HG02852 (cell line): ENCODE measurements at regions not wholly inside any gene's neighbourhood (a gene's known extent, or its start where the extent isn't known, plus 50 kb on each side); places are given as distances from the start of the nearest gene placed in this dataset.

ENCODE experiments used
- ATAC-seq: cut with Tn5 transposase; IDR thresholded peaks from one replicate; pipeline ENCODE4 v1.9.1; 2021; ENCODE audit warnings: mild to moderate bottlenecking, moderate library complexity; ENCODE audit not compliant: unreplicated experiment

DNA sequence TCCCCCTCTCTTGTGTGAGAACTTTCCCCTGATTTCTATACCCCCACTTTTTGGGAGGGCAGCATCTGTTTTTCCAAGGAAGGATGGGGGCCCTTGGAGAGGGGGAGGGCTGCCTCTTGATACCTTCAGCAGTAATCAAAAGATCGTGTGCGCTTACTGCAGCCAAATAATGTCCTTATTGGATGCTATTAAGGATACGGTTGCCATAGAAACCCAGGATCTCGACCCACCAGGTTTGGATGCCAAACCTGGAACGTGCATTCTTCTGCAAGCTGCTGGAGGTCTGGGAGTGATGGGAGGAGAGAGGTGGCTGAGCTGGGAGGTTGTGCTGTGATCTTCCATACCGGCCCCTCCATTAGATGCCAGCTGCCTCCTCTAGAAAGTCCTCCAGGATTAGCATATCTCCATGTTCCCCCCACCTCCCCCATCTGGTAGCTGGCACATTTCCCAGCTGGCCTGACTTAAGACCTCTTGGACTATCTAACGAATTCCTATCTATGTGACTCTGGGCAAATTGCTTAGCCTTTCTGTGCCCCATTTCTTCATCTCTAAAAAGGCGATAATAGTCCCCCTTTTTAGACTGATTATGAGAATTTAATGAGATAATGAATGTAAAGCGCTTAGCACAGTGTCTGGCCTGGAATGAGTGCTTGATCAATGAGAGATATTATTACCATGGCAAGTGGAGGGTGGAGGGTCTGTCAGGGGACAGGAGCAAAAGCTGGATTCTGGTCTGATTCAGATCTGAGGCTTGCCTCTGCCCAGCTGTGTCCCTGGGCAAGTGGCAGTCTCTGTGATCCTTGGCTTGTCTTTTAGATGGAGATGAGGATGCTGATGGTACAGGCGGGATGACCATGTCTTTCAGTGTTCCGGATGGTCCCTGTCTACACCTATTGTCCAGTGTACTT, 78.5 kb upstream of the PCBD1 start:
- ATAC-seq, result no peak

DNA sequence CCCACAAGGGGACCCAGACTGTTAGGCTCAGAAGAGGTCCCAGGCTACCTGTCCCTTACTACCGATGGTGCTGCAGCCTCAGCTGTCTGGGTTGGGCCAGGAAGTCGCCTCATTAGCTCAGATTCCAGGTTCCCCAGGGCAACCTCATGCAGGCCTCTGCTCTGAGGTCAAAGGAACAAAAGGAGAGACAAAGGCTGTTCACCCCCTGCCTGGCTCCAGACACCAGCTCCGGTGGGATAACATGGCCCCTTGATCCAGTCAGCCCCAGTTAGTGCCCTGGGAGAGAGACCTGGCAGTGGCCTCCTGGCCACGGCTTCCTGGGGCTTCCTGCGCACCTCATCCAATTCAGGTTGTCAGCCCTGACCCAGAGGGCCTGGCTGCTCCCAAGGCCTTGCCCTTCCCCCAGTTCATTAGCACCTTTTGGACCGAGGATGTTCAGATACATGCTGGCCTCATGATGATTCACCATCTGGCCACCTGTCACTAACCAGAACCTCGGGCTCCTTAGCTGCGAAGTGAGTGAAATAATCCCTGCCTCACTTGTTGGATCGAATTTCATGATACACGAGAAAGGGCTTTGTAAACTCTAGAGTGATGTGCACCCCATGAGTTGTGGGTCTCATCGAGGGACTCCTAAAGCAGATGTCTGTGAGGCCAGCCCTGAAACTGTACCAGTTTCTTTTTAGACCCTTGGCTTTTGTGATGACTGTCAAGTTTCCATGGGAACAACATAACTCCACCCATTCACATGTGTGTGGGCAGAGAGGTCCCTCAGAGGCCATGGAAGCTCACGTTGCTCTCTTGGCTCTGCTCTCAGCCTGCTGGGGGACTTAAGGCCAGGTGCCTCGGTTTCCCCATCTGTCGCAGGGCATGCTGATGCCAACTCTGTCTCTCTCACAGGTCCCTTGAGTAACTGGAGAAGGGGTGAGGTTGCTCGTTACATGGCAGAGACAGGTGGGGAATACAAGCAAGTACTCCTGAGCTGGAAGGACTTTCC, 79.5 kb upstream of the PCBD1 start:
- peak; percentile 83 for ATAC-seq

DNA sequence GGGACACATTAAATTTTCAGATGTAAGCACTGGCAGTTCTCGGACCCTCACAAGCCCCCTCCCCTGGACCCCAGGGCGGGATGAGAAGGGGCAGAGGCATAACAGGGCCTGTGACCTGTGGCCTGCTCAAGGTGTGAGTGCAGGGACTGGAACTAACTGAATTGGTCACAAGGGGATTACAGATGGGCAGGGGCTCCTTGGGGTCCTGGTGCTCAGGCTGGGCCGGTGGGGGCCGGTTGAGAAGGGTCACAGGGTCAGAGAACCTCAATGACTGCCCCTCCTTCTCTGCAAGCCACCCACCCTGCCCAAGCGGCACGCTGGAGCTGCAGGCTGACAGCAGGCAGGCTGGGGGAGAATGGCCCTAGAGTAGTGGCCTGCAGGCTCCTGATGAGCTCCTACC, 80.8 kb upstream of the PCBD1 start:
- ATAC-seq, result no peak

DNA sequence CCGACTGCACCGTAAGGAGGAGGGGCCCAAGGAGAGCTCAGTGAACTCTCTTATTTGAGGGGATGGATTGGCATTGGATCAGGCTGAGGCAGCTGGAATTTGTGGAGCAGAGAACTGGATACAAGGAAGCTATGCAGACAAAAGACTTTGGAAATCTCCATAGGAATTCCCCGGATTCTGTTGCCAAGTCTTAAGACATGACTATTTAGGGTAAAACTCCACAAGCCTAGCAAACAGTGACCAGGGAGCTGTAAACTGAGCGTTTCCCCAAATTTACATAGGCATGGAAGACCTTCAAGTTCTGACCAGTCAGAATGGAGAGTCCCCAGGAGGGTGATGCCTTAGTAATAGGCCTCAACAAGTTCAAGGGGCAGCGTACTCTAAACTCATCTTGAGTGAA, 82.5 kb upstream of the PCBD1 start:
- ATAC-seq, result no peak

DNA sequence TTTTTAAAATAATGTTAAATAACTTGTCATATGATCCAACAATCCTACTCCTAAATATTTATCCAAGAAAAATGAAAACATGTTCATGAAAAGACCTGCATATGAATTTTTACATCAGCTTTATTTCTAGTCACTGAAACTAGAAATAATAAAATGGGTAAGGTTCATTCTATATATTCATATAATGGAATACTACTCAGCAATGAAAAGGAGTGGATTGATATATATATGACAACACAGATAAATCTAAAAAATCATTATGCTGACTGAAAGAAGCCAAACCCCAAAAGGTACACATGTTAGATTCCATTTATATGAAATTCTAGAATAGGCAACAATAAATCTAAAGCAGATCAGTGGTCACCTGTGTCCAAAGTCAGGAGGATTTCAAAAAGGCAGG, 84.9 kb upstream of the PCBD1 start:
- ATAC-seq, result no peak

DNA sequence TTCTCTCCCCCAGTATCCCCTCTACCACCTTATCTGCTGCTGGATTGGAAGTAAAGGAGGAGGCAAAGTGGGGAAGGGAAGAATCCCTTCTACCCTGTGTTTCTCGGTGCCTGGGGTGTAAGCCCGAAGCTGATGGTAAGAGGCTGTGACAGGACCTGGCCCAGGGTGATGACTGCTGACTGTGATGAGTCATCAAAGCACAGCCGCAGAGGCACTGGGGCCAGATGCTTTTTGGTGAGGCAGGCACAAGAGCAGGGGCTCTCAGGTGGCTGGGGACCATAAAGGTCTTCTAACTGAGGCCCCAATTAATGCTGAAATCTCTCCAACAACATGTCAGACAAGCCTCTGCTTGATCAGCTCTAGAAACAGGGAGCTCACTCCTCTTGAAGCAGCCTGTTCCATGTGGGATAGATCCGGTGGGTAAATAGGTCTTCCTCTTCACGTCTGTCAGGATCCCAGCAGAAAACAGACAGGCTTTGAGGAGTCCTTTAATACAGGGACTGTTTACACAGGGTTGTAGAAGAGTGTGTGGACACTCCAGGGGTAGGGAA, 86.1 kb upstream of the PCBD1 start:
- no peak for ATAC-seq

DNA sequence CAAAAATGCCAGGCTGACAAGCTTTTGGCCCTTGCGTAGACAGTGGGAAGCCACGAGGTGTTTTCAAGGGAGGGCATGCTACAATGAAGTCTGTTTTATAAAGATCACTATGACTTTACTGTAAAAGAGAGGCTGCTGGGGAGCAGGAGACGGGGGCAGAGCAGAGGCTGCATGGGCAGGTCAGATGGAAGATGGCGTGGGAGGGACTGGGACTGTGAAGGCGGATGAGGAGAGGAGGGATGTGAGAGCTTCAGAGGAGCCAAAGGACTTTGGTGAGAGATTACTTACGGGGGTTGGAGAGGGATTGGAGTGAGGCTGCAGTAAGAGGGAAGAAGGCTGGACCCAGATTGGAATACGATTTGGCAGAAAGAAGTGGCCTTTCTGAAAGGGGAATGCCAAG, 86.6 kb upstream of the PCBD1 start:
- no peak for ATAC-seq

DNA sequence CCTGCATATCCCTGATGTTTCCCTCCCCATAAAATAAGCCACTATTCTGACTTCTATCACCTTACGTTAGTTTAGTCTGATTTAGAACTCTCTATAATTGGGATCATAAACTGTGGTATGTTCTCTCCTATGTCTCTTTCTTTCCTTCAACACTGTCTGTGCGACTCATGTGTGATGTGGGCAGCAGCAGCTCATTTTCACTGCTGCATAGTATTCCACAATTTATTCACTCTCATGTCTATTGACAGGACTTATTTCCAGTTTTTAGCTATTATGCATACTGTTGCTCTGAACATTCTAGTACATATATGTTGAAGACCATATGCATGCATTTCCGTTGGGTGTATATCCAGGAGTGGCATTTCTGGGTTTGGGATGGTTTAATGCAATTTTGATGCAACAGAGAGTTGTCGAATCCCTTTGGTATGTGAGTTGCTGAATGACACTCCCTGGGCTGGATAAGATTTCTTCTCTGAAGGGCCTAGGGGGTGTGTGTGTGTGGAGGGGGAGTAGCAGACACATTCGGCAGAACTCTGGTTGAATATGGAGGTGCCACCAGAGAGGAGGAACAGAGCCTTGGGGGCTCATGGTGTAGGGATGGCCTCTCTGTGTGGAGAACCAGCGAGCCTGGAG, 87.8 kb upstream of the PCBD1 start:
- ATAC-seq, result no peak

DNA sequence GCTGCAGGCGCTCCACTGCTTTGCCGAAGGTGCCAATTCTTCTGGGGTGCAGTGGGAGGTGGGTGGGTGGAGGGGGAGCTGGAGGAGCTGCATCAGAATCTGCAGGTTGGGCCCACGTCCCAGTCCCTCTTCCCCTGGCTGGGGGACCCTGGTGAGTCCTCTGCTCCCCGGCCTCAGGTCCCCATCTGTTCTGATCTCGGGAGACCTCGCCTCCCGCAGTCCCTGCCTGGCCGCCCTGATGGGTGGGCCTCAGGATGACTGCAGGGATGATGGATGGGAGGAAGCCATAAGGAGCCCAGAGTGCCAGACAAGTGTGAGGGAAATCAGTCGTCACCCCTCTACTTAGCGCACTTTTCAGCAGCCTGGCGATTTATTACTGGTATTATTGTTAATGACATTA, 89.3 kb upstream of the PCBD1 start:
- ATAC-seq, result no peak

DNA sequence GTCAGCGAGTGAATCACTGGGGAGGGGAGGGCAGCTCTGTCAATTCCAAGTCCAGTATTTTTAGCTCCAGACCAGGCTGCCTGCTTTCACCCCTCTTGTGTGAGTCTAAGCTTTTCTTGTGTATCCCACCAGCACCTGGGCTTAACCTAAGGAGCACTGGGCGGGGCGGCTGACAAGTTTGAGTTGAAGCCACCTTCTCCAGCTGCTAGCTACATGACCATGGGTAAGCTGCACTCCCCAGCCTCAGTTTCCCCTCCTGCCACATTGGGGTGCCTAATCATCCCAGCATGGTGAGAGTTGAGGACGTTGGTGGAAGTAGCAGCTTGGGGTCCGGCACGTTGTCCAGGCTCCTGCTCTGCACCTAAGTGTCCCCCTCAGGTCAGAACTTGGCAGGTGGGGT, 89.8 kb upstream of the PCBD1 start:
- no peak for ATAC-seq

DNA sequence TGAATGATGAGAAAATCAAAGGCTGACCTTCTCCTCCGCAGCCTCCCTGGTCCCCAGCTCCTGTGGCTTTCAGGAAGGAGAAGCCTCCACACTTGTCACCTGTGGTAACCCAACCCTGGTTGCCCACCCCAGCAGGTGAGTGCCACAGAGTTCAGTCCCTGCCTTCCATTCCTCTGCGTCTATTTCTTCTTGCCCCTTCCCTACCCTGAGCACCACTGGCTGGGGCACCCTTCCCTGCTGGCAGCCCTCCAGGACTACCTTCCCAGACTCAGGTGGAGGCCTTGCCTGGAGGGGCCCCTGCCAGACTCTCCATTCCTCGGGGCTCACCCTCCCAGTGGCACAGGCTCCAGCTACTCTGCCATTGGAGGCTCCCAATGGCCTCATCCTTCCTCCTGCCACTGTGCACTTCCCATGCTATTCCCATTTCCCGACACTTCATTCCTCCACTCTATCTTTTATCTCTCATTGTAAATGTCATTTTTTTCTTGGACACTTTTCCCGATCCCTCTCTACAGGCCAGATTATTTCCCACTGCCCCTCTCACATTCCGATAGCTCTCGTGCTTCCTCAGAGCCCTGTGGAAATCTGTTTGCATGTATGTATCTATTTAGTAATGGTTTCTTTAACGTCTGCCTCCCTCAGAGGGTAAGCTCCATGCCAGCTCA, 90.6 kb upstream of the PCBD1 start:
- ATAC-seq, result no peak

DNA sequence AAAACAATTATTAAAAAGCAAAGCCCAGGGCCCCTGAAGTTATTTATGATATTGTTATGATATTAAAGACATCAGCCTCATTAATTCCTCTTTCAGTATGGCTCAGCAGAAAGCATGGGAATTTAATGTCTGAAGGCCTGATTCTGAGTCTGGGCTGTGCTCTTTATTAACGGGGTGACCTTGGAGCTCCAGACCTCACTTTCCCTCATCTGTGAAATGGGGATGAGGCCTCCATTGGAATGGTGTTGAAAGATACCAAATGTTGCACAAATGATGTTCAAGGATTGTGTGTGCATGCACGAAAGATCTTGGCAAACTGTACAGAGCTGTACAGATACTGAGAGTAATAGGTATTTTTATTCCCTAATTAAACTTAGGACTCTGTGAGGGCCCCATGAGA, 92.3 kb upstream of the PCBD1 start:
- ATAC-seq, result no peak

DNA sequence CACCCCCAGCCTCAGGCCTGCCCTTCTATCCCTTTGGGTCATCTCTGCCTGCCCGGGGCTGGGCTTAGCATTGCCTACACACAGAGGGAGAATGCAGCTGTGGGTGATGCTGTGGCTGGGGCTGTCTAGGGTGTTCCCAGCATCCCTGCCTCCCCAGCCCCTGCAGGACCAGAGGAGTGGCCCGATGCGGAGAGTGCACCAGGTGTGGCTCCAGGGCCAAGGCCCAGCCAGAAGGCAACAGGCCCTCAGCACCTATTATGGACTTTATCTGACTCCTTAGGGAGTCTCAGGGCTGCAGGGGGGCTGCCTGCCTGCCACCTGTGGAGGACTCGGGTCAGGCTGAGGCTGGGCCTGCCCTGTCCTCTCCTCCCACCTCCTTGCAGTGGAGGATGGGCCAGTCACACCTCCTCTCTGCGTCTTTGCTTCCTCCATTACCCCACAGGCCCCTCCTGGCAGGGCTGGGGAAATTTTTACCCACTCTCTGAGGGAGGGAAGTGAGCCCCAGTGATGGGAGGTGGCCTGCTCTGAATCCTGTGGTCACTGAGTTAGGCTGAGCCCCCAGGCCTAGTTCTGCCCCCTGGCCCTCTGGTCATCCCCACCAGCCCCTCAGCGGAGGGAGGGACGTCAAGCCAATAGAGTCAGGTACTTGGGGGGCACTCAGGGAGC, 92.9 kb upstream of the PCBD1 start:
- ATAC-seq, result no peak

DNA sequence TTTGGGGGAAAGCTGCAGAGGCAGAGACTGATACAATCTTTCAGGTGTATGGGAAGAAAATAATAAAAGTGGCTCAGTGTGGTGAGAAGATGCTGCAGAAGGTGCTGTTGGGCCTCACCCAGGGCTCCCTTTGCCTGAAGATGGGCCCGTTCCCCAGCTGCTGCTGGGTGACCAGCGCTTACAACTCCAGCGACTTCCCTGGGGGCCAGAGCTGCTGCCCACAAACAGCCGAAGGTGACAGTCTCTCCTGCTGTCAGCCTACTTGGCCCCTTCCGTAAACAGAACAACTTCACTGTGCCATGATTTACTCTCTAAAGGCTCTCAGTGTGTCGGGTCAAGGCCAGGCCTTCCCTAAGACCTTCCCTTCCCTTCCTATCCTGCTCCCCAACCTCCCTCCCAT, 93.6 kb upstream of the PCBD1 start:
- no peak for ATAC-seq

DNA sequence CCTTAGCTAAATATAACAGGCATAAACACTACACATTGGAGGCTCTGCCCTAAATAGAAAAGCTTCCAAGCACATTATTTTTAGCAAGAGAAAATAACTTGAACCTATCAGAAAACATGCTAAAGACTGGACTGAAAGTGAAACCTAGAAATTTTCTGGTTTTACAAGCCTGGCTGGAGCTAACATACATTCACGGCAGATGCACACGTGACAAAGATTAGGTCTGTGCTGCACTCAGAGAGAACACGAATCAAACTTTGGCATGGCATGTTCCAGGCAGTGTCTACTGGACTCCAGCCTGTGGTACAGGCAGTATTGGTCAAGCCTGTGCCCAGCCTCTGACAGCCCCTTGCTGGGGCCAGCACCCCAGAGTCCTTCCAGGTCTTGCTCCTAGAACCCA, 94.1 kb upstream of the PCBD1 start:
- ATAC-seq, result peak; percentile 83

DNA sequence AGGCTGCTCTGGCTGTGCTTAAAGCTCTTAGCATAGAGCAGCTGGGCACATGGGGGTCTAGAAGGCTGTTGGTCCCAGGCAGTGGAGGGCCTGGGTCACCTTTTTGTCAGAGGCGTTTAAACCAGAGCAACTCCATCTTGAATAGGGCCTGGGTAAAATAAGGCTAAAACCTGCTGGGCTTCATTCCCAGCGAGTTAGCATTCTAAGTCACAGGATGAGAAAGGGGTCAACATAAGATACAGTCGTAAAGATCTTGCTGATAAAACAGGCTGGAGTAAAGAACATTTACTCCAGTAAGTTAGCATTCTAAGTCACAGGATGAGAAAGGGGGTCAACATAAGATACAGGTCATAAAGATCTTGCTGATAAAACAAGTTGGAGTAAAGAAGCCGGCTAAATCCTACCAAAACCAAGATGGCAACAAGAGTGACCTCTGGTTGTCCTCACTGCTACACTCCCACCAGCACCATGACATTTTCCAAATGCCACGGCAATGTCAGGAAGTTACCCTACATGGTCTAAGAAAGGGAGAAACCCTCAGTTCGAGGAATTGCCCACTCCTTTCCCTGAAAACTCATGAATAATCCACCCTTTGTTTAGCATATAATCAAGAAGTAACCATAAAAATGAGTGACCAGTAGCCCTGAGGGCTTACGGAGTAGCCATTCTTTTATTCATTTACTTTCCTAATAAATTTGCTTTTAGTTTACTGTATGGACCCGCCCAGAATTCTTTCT, 96.8 kb upstream of the PCBD1 start:
- ATAC-seq, result no peak

DNA sequence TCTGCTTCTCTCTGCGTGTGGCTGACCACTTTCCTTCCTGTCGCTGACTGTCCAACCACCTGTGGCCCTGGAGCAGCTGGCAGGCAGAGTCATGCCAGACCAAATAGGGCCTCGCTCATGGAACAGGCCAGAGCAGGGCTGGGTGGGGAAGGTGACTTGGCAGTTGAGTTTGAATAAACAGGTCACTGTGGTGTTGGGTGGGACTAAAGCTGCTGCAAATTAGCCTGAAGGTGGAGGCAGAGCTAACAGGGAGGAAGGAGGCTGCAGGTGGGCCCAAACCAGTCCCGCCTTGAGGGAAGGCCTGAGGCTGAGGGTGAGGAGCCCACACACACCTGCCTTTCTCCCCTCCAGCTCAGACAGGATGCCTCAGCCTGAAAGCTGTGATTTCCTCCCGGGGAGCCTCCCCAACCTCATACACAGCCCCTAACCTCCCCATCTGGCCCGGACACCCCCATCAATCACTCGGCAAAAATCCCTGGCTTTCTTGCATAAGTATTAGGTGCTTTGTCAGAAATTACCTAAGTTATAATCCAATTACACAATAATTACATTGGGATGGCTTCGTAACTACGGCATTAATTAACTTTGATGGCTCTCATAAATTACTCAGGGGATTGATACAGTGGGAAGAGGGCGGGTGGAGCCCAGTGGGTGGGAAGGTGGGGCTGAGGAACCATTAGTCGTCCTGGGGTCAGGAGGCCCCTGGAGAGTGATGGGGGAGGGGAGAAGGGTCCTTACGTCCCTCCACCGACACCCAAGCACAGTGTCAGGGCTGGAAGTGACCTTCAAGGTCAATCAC, 97.7 kb upstream of the PCBD1 start:
- no peak for ATAC-seq

DNA sequence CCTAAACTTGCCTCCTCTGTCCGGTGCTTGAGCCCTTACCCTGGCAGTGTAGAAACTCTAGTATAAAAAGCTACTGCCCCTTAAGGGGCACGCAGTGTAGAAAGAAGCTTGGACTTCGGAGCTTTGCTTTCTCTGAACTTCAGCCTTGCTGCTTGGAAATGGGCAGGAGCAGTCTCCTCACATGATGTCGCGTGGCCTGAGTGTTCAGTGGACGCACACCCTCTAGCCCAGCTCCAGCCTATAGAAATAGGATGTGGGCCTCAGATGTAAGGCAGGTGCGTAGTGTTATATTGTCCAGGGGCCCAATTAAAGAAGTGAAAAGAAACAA, 98.2 kb upstream of the PCBD1 start:
- ATAC-seq, result no peak
